ENCODE measurements at regions not wholly inside any gene's neighbourhood (a gene's known extent, or its start where the extent isn't known, plus 50 kb on each side); places are given as distances from the start of the nearest gene placed in this dataset.

DNA sequence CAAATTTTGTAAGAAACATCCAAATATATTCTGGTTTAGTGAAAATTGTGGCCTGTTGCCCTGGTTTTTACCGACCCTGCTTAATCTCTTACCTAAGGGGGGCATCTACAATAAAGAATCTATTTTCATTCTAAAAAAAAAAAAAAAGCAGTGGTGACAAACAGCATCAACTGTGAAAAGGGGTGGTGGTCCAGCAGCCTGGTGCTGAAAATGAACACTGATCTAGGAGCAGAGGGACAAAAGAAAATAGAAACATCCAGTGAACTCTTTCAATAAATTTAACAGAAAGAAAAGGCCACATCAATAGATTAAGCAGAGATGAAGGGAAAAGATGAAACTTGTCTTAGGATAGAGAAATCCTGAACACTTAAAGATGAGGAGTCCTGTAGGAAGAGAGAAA lies 348.7 kb upstream of the GRAMD2B start:
- peaks cover 15 to 16% of the 10 kb centered on the region in 2 donors for H3K9me3 Mint-ChIP-seq
- Histone ChIP-seq H3K27me3 (ENCODE audit: control insufficient read depth, insufficient read depth, low read length) (no peaks in the 10 kb centered on the region), H3K4me3 (ENCODE audit: low read length) (no peak overlapping the region), H3K27ac (ENCODE audit: low read length) (no peak overlapping the region), H3K9me3 (ENCODE audit: control insufficient read depth, insufficient read depth, low read length) (peaks cover 7% of the 10 kb centered on the region), H3K36me3 (ENCODE audit: control insufficient read depth, insufficient read depth, low read length) (no peaks in the 10 kb centered on the region), H3K4me1 (ENCODE audit: control insufficient read depth, insufficient read depth, low read length) (no peaks in the 10 kb centered on the region)
- H3K4me3 Mint-ChIP-seq: no peak overlapping the region
- DNase-seq: no peak
- TF ChIP-seq, protein P1, sequence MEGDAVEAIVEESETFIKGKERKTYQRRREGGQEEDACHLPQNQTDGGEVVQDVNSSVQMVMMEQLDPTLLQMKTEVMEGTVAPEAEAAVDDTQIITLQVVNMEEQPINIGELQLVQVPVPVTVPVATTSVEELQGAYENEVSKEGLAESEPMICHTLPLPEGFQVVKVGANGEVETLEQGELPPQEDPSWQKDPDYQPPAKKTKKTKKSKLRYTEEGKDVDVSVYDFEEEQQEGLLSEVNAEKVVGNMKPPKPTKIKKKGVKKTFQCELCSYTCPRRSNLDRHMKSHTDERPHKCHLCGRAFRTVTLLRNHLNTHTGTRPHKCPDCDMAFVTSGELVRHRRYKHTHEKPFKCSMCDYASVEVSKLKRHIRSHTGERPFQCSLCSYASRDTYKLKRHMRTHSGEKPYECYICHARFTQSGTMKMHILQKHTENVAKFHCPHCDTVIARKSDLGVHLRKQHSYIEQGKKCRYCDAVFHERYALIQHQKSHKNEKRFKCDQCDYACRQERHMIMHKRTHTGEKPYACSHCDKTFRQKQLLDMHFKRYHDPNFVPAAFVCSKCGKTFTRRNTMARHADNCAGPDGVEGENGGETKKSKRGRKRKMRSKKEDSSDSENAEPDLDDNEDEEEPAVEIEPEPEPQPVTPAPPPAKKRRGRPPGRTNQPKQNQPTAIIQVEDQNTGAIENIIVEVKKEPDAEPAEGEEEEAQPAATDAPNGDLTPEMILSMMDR (IDR thresholded peaks at IDR 0.05): no peak
- intact Hi-C loops (cut with micrococcal nuclease): no loop called here
- no CpG with 5 or more reads among the region's 1 CpG for WGBS (ENCODE audit: insufficient coverage)
- ATAC-seq: no peak
- H3K36me3 Mint-ChIP-seq: peaks cover 14% of the 10 kb centered on the region
- no peak overlapping the region for H3K27ac Mint-ChIP-seq
- no peaks in the 10 kb centered on the region for H3K27me3 Mint-ChIP-seq (ENCODE audit: low read depth in 2 of 2)
- no peaks in the 10 kb centered on the region for H3K4me1 Mint-ChIP-seq

DNA sequence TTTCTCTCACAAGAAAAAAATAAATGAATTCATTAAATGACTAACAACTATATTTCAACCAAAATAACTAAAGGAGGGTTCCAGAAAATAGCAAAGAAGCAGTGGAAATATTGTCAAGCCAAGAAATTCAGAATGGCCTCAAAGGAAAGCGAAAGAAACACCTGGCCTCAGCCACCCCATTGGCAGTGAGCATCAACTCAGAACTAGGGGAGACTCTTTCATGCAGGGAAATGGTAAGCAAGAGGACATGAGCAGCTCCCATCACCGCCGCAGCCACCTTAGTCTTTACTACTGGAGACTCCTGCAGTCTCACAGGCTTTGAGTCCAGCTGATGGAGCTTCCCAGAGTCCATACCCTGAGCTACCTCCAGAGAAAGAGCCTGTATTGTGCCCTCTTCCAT lies 343.9 kb upstream of the GRAMD2B start:
- H3K4me1 ChIP-seq (ENCODE audit: control insufficient read depth, insufficient read depth, low read length): no peaks in the 10 kb centered on the region
- peaks cover 8% of the 10 kb centered on the region for H3K36me3 Mint-ChIP-seq
- H3K4me1 Mint-ChIP-seq: no peaks in the 10 kb centered on the region
- H3K9me3 Mint-ChIP-seq: peaks cover 18 to 27% of the 10 kb centered on the region in 2 donors
- ATAC-seq: no peak
- no peak for DNase-seq
- H3K4me3 ChIP-seq (ENCODE audit: low read length): no peak overlapping the region
- WGBS (ENCODE audit: insufficient coverage): 30% methylated on average over 3 of the region's 3 CpGs
- no peak overlapping the region for H3K27ac Mint-ChIP-seq
- H3K36me3 ChIP-seq (ENCODE audit: control insufficient read depth, insufficient read depth, low read length): no peaks in the 10 kb centered on the region
- H3K9me3 ChIP-seq (ENCODE audit: control insufficient read depth, insufficient read depth, low read length): peaks cover 19% of the 10 kb centered on the region
- H3K27ac ChIP-seq (ENCODE audit: low read length): no peak overlapping the region
- H3K27me3 ChIP-seq (ENCODE audit: control insufficient read depth, insufficient read depth, low read length): no peaks in the 10 kb centered on the region
- H3K4me3 Mint-ChIP-seq: no peak overlapping the region
- H3K27me3 Mint-ChIP-seq (ENCODE audit: low read depth in 2 of 2): no peaks in the 10 kb centered on the region
- intact Hi-C loops (cut with micrococcal nuclease): no loop called here
- TF ChIP-seq, protein P1 (IDR thresholded peaks at IDR 0.05): no peak

DNA sequence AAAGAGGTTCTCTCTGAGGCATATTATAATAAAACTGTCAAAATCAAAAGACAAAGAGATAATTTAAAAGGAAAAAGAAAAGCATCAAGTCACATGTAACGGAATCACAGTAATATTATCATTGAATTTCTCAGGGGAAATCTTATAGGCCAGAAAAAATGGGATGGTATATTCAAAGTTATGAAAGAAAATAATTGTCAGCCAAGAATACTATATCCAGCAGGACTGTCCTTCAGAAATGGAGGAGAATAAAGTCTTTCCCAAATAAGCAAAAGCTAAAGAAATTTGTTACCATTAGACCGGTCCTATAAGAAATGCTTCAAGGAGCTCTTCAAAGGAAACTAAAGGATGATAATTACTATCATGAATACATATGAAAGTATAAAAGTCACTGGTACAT lies 342.0 kb upstream of the GRAMD2B start:
- Mint-ChIP-seq H3K9me3 (peaks cover 16 to 30% of the 10 kb centered on the region in 2 donors), H3K36me3 (peaks cover 12% of the 10 kb centered on the region), H3K27ac (no peak overlapping the region), H3K4me1 (no peaks in the 10 kb centered on the region), H3K4me3 (no peak overlapping the region), H3K27me3 (ENCODE audit: low read depth in 2 of 2) (no peaks in the 10 kb centered on the region)
- H3K9me3 ChIP-seq (ENCODE audit: control insufficient read depth, insufficient read depth, low read length): peaks cover 19% of the 10 kb centered on the region
- intact Hi-C loops (cut with micrococcal nuclease): no loop called here
- 83% methylated on average over 1 of the region's 2 CpGs for WGBS (ENCODE audit: insufficient coverage)
- no peak overlapping the region for H3K4me3 ChIP-seq (ENCODE audit: low read length)
- H3K36me3 ChIP-seq (ENCODE audit: control insufficient read depth, insufficient read depth, low read length): no peaks in the 10 kb centered on the region
- no peak overlapping the region for H3K27ac ChIP-seq (ENCODE audit: low read length)
- DNase-seq: no peak
- H3K4me1 ChIP-seq (ENCODE audit: control insufficient read depth, insufficient read depth, low read length): no peaks in the 10 kb centered on the region
- ATAC-seq: no peak
- TF ChIP-seq, protein P1 (IDR thresholded peaks at IDR 0.05): no peak
- no peaks in the 10 kb centered on the region for H3K27me3 ChIP-seq (ENCODE audit: control insufficient read depth, insufficient read depth, low read length)

DNA sequence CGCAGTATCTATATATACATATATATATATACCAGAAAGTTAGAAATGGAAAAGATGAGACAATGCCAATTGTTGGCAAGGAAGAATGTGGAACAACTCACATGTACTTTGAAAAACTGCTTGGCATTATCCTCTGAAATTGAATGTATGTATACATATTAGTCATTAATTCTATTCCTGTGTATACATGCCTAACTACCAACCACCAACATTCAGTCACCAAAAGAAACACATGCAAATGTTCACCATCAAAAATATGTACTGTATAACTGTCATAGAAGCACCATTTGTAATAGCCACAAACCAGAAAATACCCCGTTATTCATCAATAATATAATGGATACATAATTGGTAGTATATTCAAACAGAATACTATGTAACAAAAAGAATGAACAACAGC lies 330.2 kb upstream of the GRAMD2B start:
- H3K27ac Mint-ChIP-seq: no peak overlapping the region
- intact Hi-C loops (cut with micrococcal nuclease): no loop called here
- H3K4me3 Mint-ChIP-seq: no peak overlapping the region
- H3K36me3 Mint-ChIP-seq: no peaks in the 10 kb centered on the region
- DNase-seq (no peak), ATAC-seq (no peak)
- H3K4me1 Mint-ChIP-seq: no peaks in the 10 kb centered on the region
- H3K27ac ChIP-seq (ENCODE audit: low read length): no peak overlapping the region
- no peaks in the 10 kb centered on the region for H3K4me1 ChIP-seq (ENCODE audit: control insufficient read depth, insufficient read depth, low read length)
- H3K36me3 ChIP-seq (ENCODE audit: control insufficient read depth, insufficient read depth, low read length): no peaks in the 10 kb centered on the region
- no peaks in the 10 kb centered on the region for H3K9me3 ChIP-seq (ENCODE audit: control insufficient read depth, insufficient read depth, low read length)
- peaks cover 18 to 33% of the 10 kb centered on the region in 2 donors for H3K9me3 Mint-ChIP-seq
- WGBS (ENCODE audit: insufficient coverage): no CpG with 5 or more reads among the region's 2 CpGs
- no peaks in the 10 kb centered on the region for H3K27me3 Mint-ChIP-seq (ENCODE audit: low read depth in 2 of 2)
- H3K4me3 ChIP-seq (ENCODE audit: low read length): no peak overlapping the region
- TF ChIP-seq, protein P1 (IDR thresholded peaks at IDR 0.05): no peak
- H3K27me3 ChIP-seq (ENCODE audit: control insufficient read depth, insufficient read depth, low read length): no peaks in the 10 kb centered on the region

Data from natural killer cell (primary cell).